Tibial artery (tissue), 4 donors: ENCODE measurements at regions not wholly inside any gene's neighbourhood (a gene's known extent, or its start where the extent isn't known, plus 50 kb on each side); places are given as distances from the start of the nearest gene placed in this dataset.

Experiments
- DNase-seq, 2 donors: peaks; one replicate each; pipeline ENCODE4 v3.0.0-alpha.2; 2019
- H3K27ac ChIP-seq, 2 donors: fragments of 200-600 bp; sonication (generic) in 1 of 2; 1 replicate in 1 of 2; 2 replicates in 1 of 2; pipeline ENCODE4 v1.5.1; 2018 to 2019; ENCODE audit warnings: mild to moderate bottlenecking in 1 of 2
- H3K27me3 ChIP-seq, 2 donors: fragments of 200-600 bp; sonication (generic) in 1 of 2; one replicate each; pipeline versions ENCODE4 v1.5.1 to v1.6.0; 2016 to 2019
- H3K36me3 ChIP-seq, 3 donors: fragments of 200-600 bp; sonication (generic) in 2 of 3; one replicate each; pipeline ENCODE4 v1.5.1; 2016 to 2019; ENCODE audit warnings: mild to moderate bottlenecking in 2 of 3
- H3K4me1 ChIP-seq, 4 donors: fragments of 200-600 bp; sonication (generic) in 2 of 4; 1 replicate in 3 of 4; 2 replicates in 1 of 4; pipeline ENCODE4 v1.5.1; 2016 to 2019
- H3K4me3 ChIP-seq, 2 donors: fragments of 200-600 bp; sonication (generic) in 1 of 2; 1 replicate in 1 of 2; 2 replicates in 1 of 2; pipeline ENCODE4 v1.5.1; 2018 to 2019; ENCODE audit warnings: mild to moderate bottlenecking in 2 of 2
- H3K9me3 ChIP-seq, 3 donors: fragments of 200-600 bp; sonication (generic) in 1 of 3; one replicate each; pipeline ENCODE4 v1.5.1; 2016 to 2019
- intact Hi-C: fragments of 100-400 bp; cut with DNase I; formaldehyde crosslinking; loops from one replicate; pipeline ENCODE4 v1.15.0; 2023; ENCODE audit warnings: low total_unique reads
- TF ChIP-seq, protein P1 (sequence below), 2 experiments: fragments of 200-600 bp in 1 of 2; fragments of 450-650 bp in 1 of 2; IDR thresholded peaks; one replicate each; pipeline ENCODE4 v1.5.1; 2017 to 2019; ENCODE audit warnings: antibody characterized with exemption in 2 of 2, mild to moderate bottlenecking in 1 of 2, moderate library complexity in 1 of 2

DNA sequence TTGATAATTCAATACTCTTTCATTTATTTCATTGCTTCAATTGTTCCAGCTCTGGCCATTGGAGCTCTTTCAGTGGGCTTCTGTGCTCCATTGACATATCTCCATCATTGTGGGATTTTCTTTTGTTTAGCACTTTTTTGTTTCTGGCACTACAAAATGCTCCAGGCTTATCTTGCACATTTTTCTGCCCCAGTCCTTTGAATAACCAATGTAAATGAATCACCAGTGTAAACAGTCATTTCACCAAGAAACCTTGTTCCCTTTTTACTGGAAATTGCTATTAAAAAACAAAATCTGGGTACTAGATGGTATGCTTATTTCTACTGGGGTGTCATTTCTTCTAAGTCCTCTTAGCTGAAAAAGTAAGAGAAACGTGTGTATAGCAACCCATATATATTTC is 173.0 kb upstream of the LYPLAL1 start:
- Histone ChIP-seq H3K27me3 (no peaks in the 10 kb centered on the region), H3K4me3 (no peak overlapping the region), H3K9me3 (no peaks in the 10 kb centered on the region), H3K27ac (no peak overlapping the region), H3K36me3 (no peaks in the 10 kb centered on the region), H3K4me1 (no peaks in the 10 kb centered on the region)
- no peak for DNase-seq
- TF ChIP-seq, protein P1, sequence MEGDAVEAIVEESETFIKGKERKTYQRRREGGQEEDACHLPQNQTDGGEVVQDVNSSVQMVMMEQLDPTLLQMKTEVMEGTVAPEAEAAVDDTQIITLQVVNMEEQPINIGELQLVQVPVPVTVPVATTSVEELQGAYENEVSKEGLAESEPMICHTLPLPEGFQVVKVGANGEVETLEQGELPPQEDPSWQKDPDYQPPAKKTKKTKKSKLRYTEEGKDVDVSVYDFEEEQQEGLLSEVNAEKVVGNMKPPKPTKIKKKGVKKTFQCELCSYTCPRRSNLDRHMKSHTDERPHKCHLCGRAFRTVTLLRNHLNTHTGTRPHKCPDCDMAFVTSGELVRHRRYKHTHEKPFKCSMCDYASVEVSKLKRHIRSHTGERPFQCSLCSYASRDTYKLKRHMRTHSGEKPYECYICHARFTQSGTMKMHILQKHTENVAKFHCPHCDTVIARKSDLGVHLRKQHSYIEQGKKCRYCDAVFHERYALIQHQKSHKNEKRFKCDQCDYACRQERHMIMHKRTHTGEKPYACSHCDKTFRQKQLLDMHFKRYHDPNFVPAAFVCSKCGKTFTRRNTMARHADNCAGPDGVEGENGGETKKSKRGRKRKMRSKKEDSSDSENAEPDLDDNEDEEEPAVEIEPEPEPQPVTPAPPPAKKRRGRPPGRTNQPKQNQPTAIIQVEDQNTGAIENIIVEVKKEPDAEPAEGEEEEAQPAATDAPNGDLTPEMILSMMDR (IDR thresholded peaks at IDR 0.05), result no peak
- intact Hi-C loops, result no loop called here

DNA sequence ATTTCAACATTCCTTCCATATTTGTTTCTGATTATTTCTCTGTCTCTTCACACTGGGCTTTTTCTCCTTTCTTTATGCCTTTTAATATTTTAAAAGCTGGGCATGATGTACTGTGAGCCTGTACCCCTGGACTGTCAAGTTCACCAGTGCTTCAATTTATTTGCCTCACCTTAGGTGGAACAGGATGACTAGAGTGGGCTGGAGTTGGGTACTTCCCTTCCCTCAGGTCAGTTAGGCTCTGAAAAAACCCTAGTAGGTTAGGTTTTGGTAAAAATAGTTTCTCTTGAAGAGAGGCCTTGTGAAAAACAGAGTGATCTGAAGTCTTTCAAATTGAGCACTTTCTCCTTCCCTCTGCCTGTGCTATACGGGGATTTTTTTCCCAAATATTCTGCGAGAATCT is 163.0 kb upstream of the LYPLAL1 start:
- Histone ChIP-seq H3K27ac (no peak overlapping the region), H3K4me1 (no peaks in the 10 kb centered on the region), H3K27me3 (no peaks in the 10 kb centered on the region), H3K36me3 (no peaks in the 10 kb centered on the region), H3K9me3 (no peaks in the 10 kb centered on the region), H3K4me3 (no peak overlapping the region)
- DNase-seq, result no peak
- intact Hi-C loops, result no loop called here
- TF ChIP-seq, protein P1 (IDR thresholded peaks at IDR 0.05), result no peak

DNA sequence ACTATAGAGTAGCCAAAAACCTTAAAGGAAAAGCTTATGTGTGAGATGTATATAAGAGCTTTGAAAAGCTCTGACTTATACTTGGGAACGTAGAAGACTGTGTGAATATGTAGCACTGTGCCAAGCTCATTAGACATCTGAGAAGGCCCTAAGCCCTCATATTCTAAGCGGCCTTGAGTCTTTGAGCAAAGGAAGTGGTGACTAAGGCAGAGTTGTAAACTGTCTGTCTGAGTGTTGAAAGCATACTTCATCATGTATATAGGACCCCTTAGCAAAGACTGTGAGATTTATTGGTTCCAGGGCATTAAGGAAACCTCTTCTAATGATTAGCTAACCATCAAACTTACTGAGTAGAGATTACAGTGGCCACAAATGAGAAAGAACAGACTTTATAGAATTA is 153.3 kb upstream of the LYPLAL1 start:
- no peak overlapping the region for H3K27ac ChIP-seq
- no peaks in the 10 kb centered on the region for H3K9me3 ChIP-seq
- no peaks in the 10 kb centered on the region for H3K4me1 ChIP-seq
- no peak for DNase-seq
- intact Hi-C loops, result no loop called here
- TF ChIP-seq, protein P1 (IDR thresholded peaks at IDR 0.05), result no peak
- H3K27me3 ChIP-seq, result no peaks in the 10 kb centered on the region
- no peak overlapping the region for H3K4me3 ChIP-seq
- H3K36me3 ChIP-seq, result no peaks in the 10 kb centered on the region

DNA sequence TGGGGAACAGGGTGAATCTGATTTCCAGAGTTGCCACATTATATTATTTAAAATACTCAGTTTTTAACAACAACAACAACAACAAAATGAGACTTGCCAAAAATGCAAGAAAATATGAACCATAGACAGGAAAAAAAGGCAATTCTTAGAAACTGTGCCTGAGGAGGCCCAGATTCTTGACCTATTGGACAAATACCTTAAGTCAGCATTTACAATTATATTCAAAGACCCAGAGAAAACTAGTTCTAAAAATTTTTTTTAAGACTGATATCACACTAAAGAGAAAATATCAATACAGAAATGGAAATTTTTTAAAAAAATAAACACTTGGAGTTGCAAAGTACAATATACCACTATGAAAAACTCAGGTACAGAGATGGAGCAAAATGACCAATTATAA is 152.8 kb upstream of the LYPLAL1 start:
- Histone ChIP-seq H3K27ac (no peak overlapping the region), H3K4me3 (no peak overlapping the region), H3K9me3 (peaks cover 0 to 3% (median 0%) of the 10 kb centered on the region in 3 donors), H3K27me3 (no peaks in the 10 kb centered on the region), H3K36me3 (no peaks in the 10 kb centered on the region), H3K4me1 (no peaks in the 10 kb centered on the region)
- TF ChIP-seq, protein P1 (IDR thresholded peaks at IDR 0.05), result no peak
- intact Hi-C loops, result no loop called here
- DNase-seq, result no peak

DNA sequence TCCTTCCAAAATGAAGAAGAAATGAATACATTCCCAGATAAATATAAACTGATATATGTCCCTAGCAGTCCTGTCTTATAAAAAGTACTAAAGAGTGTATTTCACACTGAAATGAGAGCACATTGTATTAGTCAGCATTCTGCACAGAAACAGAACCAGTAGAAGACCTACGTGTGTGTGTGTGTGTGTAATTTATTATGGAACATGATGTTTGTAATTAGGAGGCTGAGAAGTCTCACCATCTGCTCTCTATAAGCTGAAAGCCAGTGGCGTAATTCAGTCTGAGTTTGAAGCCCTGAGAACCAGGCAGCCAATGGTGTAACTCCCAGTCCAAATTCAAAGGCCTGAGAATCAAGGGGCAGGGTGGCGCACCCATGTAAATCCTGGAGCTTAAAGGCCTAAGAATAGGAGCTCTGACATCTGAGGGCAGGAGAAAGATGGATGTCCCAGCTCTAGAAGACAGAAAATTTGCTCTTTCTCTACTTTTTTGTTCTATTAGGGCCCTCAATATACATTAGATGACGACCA is 146.5 kb upstream of the LYPLAL1 start:
- Histone ChIP-seq H3K27me3 (no peaks in the 10 kb centered on the region), H3K27ac (no peak overlapping the region), H3K9me3 (peaks cover 0 to 3% (median 0%) of the 10 kb centered on the region in 3 donors), H3K4me1 (no peaks in the 10 kb centered on the region), H3K4me3 (no peak overlapping the region), H3K36me3 (no peaks in the 10 kb centered on the region)
- DNase-seq, result no peak
- intact Hi-C loops, result no loop called here
- TF ChIP-seq, protein P1 (IDR thresholded peaks at IDR 0.05), result no peak

DNA sequence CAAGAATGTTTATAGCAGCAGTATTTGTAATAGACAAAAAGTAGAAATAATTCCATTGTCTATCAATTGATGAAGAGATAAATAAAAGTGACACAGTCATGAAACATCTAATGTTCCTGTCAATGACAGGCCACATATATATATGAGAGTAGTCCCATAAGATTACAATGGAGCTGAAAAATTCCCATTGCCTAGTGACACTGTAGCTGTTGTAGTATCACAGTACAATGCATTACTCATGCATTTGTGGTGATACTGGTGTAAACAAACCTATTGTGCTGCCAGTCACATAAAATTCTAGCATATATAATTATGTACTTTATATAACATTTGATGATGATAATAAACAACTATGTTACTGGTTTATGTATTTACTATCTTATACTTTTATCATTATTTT is 141.9 kb upstream of the LYPLAL1 start:
- no peak overlapping the region for H3K4me3 ChIP-seq
- no peaks in the 10 kb centered on the region for H3K4me1 ChIP-seq
- intact Hi-C loops, result no loop called here
- H3K36me3 ChIP-seq, result no peaks in the 10 kb centered on the region
- H3K27me3 ChIP-seq, result no peaks in the 10 kb centered on the region
- H3K9me3 ChIP-seq, result no peaks in the 10 kb centered on the region
- DNase-seq, result no peak
- H3K27ac ChIP-seq, result no peak overlapping the region
- TF ChIP-seq, protein P1 (IDR thresholded peaks at IDR 0.05), result no peak
